Esophagus squamous epithelium (tissue), 4 donors: ENCODE measurements at regions not wholly inside any gene's neighbourhood (a gene's known extent, or its start where the extent isn't known, plus 50 kb on each side); places are given as distances from the start of the nearest gene placed in this dataset.

Experiments
- CTCF ChIP-seq, 6 experiments: fragments of 450-650 bp in 4 of 6; fragments of 200-600 bp in 2 of 6; sonication (generic) in 2 of 6; IDR thresholded peaks; one replicate each; pipeline ENCODE4 v1.5.1; 2016 to 2019; ENCODE audit warnings: antibody characterized with exemption in 6 of 6, mild to moderate bottlenecking in 4 of 6, moderate library complexity in 4 of 6
- POLR2A ChIP-seq, 4 donors: fragments of 450-650 bp; IDR thresholded peaks; one replicate each; pipeline ENCODE4 v1.6.1; 2017; ENCODE audit warnings: antibody characterized with exemption in 4 of 4, mild to moderate bottlenecking in 4 of 4, moderate library complexity in 3 of 4

DNA sequence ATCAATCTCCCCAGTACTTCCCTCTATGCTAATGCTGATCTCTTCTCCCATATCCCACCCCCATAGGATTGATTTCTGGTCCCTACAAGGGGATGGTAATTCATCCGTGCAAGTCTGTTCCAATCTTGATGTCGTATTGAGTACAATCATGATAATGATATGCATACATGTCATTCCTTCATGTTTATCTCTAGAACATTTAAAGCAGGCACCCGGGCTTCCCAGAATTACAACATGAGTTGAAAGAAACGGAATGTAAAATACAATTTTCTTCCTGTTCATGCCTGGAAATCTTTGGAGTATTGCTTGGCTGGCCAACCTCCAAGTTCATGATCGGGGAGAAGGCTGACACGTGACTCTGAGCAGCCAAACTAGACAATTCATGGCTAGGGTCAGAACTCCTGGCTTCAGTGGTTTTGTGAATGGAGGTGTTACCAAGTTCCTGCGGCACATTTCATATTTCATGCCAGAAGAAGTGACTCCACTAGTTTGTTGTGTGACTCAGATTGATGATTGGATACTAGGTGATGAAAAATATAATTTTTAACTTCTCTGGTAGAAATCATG is 66.6 kb downstream of the C9orf152 start:
- no peak for TF ChIP-seq CTCF (IDR thresholded peaks at IDR 0.05)
- no peak for TF ChIP-seq POLR2A (IDR thresholded peaks at IDR 0.05)
